ENCODE measurements at regions not wholly inside any gene's neighbourhood (a gene's known extent, or its start where the extent isn't known, plus 50 kb on each side); places are given as distances from the start of the nearest gene placed in this dataset.

DNA sequence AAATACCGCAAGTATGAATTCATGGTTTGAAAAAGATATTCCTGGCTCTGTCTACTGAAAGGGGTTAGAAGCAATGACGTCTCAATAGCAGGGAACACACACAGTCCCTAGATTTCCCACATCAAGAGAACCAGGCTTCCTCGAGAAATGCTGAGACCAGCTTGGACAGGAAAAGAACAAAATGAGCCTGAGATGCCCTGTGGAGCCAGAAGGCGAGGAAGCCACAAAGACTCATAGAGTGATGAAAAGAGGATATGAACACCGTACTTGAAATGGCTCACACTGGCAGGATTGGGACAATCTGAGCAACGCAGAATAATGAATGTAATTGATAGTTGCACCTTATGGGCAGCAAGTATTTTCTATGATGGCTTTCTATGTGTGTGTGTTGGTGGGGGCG is 302.4 kb upstream of the ATP10A start:
- no peak overlapping the region for H3K4me3 ChIP-seq (ENCODE audit: low read length)
- no peak for DNase-seq (ENCODE audit: low read depth)
- TF ChIP-seq, protein P1, sequence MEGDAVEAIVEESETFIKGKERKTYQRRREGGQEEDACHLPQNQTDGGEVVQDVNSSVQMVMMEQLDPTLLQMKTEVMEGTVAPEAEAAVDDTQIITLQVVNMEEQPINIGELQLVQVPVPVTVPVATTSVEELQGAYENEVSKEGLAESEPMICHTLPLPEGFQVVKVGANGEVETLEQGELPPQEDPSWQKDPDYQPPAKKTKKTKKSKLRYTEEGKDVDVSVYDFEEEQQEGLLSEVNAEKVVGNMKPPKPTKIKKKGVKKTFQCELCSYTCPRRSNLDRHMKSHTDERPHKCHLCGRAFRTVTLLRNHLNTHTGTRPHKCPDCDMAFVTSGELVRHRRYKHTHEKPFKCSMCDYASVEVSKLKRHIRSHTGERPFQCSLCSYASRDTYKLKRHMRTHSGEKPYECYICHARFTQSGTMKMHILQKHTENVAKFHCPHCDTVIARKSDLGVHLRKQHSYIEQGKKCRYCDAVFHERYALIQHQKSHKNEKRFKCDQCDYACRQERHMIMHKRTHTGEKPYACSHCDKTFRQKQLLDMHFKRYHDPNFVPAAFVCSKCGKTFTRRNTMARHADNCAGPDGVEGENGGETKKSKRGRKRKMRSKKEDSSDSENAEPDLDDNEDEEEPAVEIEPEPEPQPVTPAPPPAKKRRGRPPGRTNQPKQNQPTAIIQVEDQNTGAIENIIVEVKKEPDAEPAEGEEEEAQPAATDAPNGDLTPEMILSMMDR (IDR thresholded peaks at IDR 0.05; ENCODE audit: insufficient read depth, low read depth, low read length, missing control alignments), result no peak

DNA sequence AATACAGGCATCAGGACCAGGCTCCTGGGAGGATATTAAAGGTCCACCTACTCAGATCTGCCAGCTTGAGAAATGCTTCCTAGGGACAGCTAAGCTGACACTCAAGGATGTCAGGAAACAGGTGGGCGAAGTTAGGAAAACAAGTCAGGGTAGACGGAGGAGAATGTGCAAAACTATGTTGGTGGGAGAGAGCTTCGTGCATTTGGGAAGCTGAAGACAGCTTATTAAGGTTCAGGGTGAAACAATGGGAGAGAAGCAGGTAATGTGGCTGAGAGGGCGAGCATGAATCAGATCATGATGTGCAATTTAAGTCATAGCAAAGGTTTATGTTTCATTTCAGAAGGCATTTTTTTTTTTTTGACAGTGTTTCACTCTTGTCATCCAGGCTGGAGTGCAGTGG is 297.2 kb upstream of the ATP10A start:
- TF ChIP-seq, protein P1 (IDR thresholded peaks at IDR 0.05; ENCODE audit: insufficient read depth, low read depth, low read length, missing control alignments), result no peak
- no peak for DNase-seq (ENCODE audit: low read depth)

DNA sequence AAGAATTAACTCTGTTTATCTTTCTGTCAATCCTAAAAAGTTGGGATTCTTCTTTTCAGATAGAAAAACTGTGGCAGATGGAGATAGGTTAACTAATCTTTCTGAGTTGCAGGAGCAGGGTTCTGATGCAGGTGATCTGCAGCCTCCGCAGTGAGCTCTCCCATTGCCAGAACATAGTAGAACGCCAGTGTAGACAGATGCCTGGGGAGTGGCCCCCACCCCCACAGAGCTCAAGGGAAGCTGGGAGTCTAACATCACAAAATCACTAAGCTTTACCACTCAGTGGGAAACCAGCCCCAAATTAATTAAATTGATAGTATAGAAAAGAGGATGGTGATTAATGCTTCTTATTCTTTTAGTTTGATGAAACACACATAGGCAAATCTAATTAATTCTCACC is 295.0 kb upstream of the ATP10A start:
- TF ChIP-seq, protein P1 (IDR thresholded peaks at IDR 0.05; ENCODE audit: insufficient read depth, low read depth, low read length, missing control alignments), result no peak
- H3K4me3 ChIP-seq (ENCODE audit: low read length), result no peak overlapping the region
- DNase-seq (ENCODE audit: low read depth), result no peak

More for the DNA sequence above, 297.2 kb upstream of the ATP10A start:
- no peak overlapping the region for H3K4me3 ChIP-seq (ENCODE audit: low read length)

DNA sequence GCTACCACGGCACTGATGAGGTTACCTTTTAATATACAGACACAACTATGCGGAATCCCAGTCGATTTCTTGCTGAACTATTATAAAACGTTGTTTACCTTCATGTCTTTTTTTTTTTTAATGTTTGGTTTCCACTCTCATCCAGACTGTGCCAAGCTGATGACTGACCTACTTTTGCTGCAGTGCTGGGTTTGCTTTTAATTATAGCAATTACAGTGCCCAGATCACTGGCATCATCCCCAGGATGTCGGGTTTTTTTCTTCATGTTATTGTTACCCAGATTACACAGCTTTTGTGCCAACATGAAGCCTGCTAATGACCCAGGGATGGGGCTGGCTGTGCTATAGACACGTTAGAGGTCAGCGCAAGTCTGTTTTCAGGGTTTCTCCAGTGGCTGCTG is 294.0 kb upstream of the ATP10A start:
- TF ChIP-seq, protein P1 (IDR thresholded peaks at IDR 0.05; ENCODE audit: insufficient read depth, low read depth, low read length, missing control alignments), result no peak
- no peak overlapping the region for H3K4me3 ChIP-seq (ENCODE audit: low read length)
- no peak for DNase-seq (ENCODE audit: low read depth)

DNA sequence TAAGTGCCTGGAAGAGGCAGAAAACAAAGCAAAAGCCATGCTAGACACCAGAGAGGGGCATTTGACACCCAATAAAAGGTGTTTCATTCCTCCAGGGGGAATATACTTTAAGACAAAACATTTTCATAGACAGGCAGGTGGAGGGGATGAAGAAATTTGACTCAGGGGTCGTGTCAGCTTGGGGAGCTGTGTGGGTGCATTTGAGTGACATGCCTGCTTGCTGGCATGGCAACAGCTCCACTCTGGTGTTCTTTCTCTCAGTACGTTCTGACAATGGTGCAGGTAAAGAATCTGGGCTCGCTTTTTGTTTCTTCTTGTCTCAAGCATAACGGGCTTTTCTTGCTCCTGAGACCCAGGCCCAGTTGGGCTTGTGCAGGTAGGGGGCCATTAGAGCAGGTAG is 292.9 kb upstream of the ATP10A start:
- DNase-seq (ENCODE audit: low read depth), result no peak
- TF ChIP-seq, protein P1 (IDR thresholded peaks at IDR 0.05; ENCODE audit: insufficient read depth, low read depth, low read length, missing control alignments), result no peak

DNA sequence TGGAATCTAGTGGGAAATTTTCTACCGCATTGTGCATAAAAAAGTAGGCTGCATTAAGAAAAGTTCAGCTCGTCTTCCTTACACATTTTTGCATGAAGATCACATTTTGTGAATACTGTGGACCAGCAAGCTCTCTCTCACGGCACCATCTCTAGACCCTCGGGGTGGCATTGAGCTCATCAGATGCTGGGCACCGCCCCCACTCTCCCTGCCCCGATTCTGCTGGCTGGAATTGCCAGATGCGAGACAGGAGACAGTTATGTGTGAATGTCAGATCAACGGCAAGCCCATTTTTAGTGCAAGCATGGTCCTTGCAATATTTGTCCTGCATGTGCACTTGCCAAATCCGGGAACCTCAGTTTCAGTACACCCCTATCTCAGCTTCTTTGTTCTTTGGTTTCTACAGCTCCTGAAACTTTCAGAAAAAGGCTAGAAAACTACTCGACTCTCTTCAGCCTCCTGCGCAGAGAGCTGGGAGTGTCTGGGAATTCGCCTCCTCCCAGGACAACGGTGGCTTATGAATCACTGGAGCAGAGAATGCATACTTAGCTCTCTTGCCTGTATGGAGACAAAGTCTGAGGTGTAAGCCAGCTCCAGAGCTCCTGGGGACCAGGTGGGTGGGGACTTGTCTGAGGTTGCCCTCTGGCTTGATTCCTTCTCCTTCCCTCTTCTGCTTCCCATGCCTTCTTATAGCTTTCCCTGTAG is 285.2 kb upstream of the ATP10A start:
- H3K4me3 ChIP-seq (ENCODE audit: low read length), result no peak overlapping the region
- TF ChIP-seq, protein P1 (IDR thresholded peaks at IDR 0.05; ENCODE audit: insufficient read depth, low read depth, low read length, missing control alignments), result no peak
- DNase-seq (ENCODE audit: low read depth), result no peak

More for the DNA sequence above, 292.9 kb upstream of the ATP10A start:
- H3K4me3 ChIP-seq (ENCODE audit: low read length), result no peak overlapping the region

DNA sequence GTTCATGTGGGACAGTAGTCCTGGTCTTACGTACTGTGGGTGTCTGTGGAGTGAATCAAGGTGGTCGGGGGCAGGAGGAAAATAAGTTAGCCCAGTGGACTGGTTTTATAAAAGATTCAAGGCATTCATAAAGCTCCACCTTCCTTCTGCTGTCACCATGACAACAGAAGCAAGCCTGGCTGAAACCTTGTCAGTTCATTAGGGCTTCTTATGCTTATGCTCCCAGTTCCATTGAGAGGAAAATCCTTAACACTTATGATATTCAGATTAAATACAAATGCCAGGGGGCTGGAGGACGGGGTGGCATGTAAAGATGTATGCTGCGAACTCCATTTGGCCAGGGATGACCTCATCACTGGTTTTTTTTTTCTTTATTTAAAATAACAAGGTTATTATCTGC is 283.1 kb upstream of the ATP10A start:
- H3K4me3 ChIP-seq (ENCODE audit: low read length), result no peak overlapping the region
- TF ChIP-seq, protein P1 (IDR thresholded peaks at IDR 0.05; ENCODE audit: insufficient read depth, low read depth, low read length, missing control alignments), result no peak
- no peak for DNase-seq (ENCODE audit: low read depth)
